ENCODE measurements at regions not wholly inside any gene's neighbourhood (a gene's known extent, or its start where the extent isn't known, plus 50 kb on each side); places are given as distances from the start of the nearest gene placed in this dataset.

DNA sequence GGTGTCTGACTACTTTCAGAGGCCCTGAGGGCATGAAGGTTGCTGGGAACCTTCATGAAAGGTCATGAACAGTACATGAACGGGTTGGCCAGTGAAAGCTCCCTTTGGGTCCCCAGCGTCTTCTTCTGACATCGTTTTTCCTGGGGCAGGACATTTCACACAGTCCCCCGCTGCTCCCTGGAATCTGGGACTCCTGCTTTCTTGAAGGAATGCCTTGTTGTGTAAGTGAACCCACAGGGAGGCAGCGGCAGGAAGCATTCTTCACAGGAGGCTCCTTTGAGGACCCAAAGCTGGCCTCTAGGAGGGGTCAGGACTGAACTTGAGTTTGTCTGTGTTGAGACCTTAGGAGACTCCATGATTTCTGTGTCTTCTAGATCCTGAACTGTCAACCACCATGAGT is 144.3 kb downstream of the KCNE4 start:
- H2AFZ ChIP-seq (ENCODE audit: low read length): no peak overlapping the region
- no peaks in the 10 kb centered on the region for H4K20me1 ChIP-seq (ENCODE audit: low read length)
- TF ChIP-seq, protein P1, sequence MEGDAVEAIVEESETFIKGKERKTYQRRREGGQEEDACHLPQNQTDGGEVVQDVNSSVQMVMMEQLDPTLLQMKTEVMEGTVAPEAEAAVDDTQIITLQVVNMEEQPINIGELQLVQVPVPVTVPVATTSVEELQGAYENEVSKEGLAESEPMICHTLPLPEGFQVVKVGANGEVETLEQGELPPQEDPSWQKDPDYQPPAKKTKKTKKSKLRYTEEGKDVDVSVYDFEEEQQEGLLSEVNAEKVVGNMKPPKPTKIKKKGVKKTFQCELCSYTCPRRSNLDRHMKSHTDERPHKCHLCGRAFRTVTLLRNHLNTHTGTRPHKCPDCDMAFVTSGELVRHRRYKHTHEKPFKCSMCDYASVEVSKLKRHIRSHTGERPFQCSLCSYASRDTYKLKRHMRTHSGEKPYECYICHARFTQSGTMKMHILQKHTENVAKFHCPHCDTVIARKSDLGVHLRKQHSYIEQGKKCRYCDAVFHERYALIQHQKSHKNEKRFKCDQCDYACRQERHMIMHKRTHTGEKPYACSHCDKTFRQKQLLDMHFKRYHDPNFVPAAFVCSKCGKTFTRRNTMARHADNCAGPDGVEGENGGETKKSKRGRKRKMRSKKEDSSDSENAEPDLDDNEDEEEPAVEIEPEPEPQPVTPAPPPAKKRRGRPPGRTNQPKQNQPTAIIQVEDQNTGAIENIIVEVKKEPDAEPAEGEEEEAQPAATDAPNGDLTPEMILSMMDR (conservative IDR thresholded peaks at IDR 0.05; ENCODE audit: low read depth, low read length): no peak
- no peak for TF ChIP-seq EZH2phosphoT487 (IDR thresholded peaks at IDR 0.05; ENCODE audit: borderline replicate concordance, low read length)
- TF ChIP-seq EZH2 (IDR thresholded peaks at IDR 0.05; ENCODE audit: low read length, unreplicated experiment): no peak
- ChIA-PET CTCF (no interaction called here), POLR2A (ENCODE audit: unreplicated experiment) (no interaction called here)
- H3K27ac ChIP-seq (ENCODE audit: low read length): no peak overlapping the region
- no peaks in the 10 kb centered on the region for H3K4me1 ChIP-seq (ENCODE audit: insufficient read depth, low read length)
- H3K4me2 ChIP-seq (ENCODE audit: low read length): no peak overlapping the region
- no peak overlapping the region for H3K9ac ChIP-seq (ENCODE audit: low read length)
- no peaks in the 10 kb centered on the region for H3K9me3 ChIP-seq (ENCODE audit: low read length)
- ATAC-seq (no peak), DNase-seq (no peak)
- no TSS peak for BruUV-seq (replicated peaks)
- H3K9me2 ChIP-seq (replicated peaks; ENCODE audit: low read length): no peaks in the 10 kb centered on the region
- no peaks in the 10 kb centered on the region for H3K79me2 ChIP-seq (ENCODE audit: low read length)
- no peaks in the 10 kb centered on the region for H3F3A ChIP-seq (ENCODE audit: low read length, unreplicated experiment)
- intact Hi-C loops (cut with micrococcal nuclease): no loop called here
- H3K4me3 ChIP-seq (ENCODE audit: low read length): no peak overlapping the region
- no peaks in the 10 kb centered on the region for H3K36me3 ChIP-seq (ENCODE audit: low read depth, low read length)
- H3K27me3 ChIP-seq (ENCODE audit: low read length): peaks cover 23% of the 10 kb centered on the region; the same call in 1 of the 2 replicates

DNA sequence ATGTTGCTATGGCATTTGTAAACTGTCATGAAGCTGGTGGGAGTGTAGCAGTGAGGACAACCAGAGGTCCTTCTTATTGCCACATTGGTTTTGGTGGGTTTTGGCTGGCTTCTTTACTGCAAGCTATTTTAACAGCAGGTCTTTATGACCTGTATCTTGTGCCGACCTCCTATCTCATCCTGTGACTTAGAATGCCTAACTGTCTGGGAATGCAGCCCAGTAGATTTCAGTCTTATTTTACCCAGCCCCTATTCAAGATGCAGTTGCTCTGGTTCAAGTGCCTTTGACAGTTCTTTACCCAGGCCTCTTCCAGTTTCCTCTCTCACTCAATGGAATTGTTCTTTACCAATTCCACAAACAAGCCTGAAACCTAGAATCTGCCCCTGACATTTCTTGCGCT is 145.1 kb downstream of the KCNE4 start:
- H3K9ac ChIP-seq (ENCODE audit: low read length): no peak overlapping the region
- DNase-seq: no peak
- H3K4me3 ChIP-seq (ENCODE audit: low read length): no peak overlapping the region
- no peak overlapping the region for H2AFZ ChIP-seq (ENCODE audit: low read length)
- ATAC-seq: no peak
- no peaks in the 10 kb centered on the region for H3K79me2 ChIP-seq (ENCODE audit: low read length)
- no peaks in the 10 kb centered on the region for H4K20me1 ChIP-seq (ENCODE audit: low read length)
- intact Hi-C loops (cut with micrococcal nuclease): no loop called here
- no peaks in the 10 kb centered on the region for H3K9me2 ChIP-seq (replicated peaks; ENCODE audit: low read length)
- no peaks in the 10 kb centered on the region for H3K4me1 ChIP-seq (ENCODE audit: insufficient read depth, low read length)
- POLR2A ChIA-PET (ENCODE audit: unreplicated experiment): no interaction called here
- CTCF ChIA-PET: no interaction called here
- BruUV-seq (replicated peaks): no TSS peak
- H3K4me2 ChIP-seq (ENCODE audit: low read length): no peak overlapping the region
- no peak for TF ChIP-seq EZH2 (IDR thresholded peaks at IDR 0.05; ENCODE audit: low read length, unreplicated experiment)
- no peak overlapping the region for H3K27ac ChIP-seq (ENCODE audit: low read length)
- no peaks in the 10 kb centered on the region for H3F3A ChIP-seq (ENCODE audit: low read length, unreplicated experiment)
- peaks cover 23% of the 10 kb centered on the region; the same call in 1 of the 2 replicates for H3K27me3 ChIP-seq (ENCODE audit: low read length)
- no peaks in the 10 kb centered on the region for H3K9me3 ChIP-seq (ENCODE audit: low read length)
- H3K36me3 ChIP-seq (ENCODE audit: low read depth, low read length): no peaks in the 10 kb centered on the region

DNA sequence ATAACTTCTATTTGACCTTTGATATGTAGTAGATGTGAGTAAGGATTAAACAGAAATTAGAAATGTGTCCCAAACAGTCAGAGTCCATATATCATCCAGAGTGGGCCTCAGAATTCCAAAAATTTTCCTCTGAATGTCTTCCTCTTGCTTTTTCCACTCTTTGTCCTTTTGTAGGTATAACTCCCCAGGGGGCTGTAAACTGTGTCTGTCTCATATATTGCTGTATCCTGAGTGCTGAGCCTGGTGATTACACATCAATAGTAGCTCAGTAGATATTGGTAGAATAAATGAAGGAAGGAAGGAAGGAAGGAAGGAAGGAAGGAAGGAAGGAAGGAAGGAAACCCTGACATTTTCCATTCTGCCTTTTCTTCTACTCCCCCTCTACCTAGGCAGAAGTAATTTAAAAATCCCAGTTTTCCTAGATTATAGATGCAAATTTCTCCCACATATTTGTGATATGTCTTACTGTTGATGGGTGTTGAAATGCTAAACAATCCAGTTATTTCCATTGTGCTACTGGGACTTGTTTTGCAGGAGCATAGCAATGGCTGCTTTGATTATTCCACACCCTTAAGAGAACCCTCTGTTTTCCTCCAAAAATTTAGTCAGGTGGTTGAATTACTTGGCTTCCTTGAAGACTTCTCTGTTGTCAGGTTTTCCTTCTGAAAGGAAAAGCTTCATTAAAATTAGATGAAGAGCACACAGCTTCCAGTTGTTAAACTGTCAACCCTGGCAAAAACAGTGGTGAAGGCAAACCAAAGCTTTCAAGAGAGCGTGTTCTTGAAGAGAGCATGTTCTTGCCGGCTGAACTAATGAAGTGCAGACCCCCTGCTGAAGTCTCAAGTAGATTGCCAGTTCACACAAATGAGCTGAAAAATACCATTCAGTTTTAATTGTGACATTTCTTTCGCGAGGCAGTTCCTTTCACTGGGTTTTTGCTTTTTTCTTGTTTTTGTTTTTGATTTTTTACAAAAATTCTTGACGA is 147.8 kb downstream of the KCNE4 start:
- Histone ChIP-seq H3F3A (ENCODE audit: low read length, unreplicated experiment) (no peaks in the 10 kb centered on the region), H3K4me3 (ENCODE audit: low read length) (no peak overlapping the region), H3K4me2 (ENCODE audit: low read length) (no peak overlapping the region), H3K79me2 (ENCODE audit: low read length) (no peaks in the 10 kb centered on the region), H3K36me3 (ENCODE audit: low read depth, low read length) (no peaks in the 10 kb centered on the region), H3K9ac (ENCODE audit: low read length) (no peak overlapping the region), H3K4me1 (ENCODE audit: insufficient read depth, low read length) (no peaks in the 10 kb centered on the region), H4K20me1 (ENCODE audit: low read length) (no peaks in the 10 kb centered on the region), H2AFZ (ENCODE audit: low read length) (no peak overlapping the region), H3K27me3 (ENCODE audit: low read length) (peaks cover 23% of the 10 kb centered on the region; the same call in 1 of the 2 replicates), H3K27ac (ENCODE audit: low read length) (no peak overlapping the region), H3K9me2 (replicated peaks; ENCODE audit: low read length) (no peaks in the 10 kb centered on the region), H3K9me3 (ENCODE audit: low read length) (no peaks in the 10 kb centered on the region)
- ChIA-PET POLR2A (ENCODE audit: unreplicated experiment) (interaction anchor here (0.6 kb wide), 1 partner anchor 221 kb away, joined by 4 read pairs; no protein-coding TSS in a partner anchor), CTCF (interaction anchor here (0.7 kb wide), 1 partner anchor 54 kb away, joined by 3 read pairs; no protein-coding TSS in a partner anchor)
- intact Hi-C loops (cut with micrococcal nuclease): no loop called here
- TF ChIP-seq EZH2 (IDR thresholded peaks at IDR 0.05; ENCODE audit: low read length, unreplicated experiment) (no peak), EZH2phosphoT487 (IDR thresholded peaks at IDR 0.05; ENCODE audit: borderline replicate concordance, low read length) (no peak)
- TF ChIP-seq, protein P1 (conservative IDR thresholded peaks at IDR 0.05; ENCODE audit: low read depth, low read length): no peak
- no TSS peak for BruUV-seq (replicated peaks)
- ATAC-seq: no peak
- no peak for DNase-seq

Data from PC-3 (cell line).